ENCODE measurements at regions not wholly inside any gene's neighbourhood (a gene's known extent, or its start where the extent isn't known, plus 50 kb on each side); places are given as distances from the start of the nearest gene placed in this dataset.

DNA sequence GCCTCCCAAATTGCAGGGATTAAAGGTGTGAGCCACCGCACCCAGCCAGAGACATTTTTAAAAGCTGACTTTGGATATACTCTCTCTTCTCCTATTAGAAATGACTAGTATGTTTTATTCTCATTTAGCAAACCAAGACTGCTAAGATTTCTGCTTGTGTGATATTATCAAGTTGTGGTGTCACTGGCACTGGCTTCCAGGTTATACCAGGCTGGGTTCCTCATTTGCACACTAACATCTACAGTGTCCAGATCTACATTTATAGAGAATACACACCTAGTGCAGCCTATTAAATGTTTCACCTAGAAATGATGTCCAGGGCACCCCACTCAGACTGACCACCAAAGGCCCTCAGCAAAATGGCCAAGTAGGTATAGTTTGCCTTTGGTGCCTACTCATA, 49.9 kb upstream of the FOXN2 start:
- no peak for TF ChIP-seq EZH2phosphoT487 (IDR thresholded peaks at IDR 0.05; ENCODE audit: low read depth, severe bottlenecking, unreplicated experiment)
- TF ChIP-seq, protein P1, sequence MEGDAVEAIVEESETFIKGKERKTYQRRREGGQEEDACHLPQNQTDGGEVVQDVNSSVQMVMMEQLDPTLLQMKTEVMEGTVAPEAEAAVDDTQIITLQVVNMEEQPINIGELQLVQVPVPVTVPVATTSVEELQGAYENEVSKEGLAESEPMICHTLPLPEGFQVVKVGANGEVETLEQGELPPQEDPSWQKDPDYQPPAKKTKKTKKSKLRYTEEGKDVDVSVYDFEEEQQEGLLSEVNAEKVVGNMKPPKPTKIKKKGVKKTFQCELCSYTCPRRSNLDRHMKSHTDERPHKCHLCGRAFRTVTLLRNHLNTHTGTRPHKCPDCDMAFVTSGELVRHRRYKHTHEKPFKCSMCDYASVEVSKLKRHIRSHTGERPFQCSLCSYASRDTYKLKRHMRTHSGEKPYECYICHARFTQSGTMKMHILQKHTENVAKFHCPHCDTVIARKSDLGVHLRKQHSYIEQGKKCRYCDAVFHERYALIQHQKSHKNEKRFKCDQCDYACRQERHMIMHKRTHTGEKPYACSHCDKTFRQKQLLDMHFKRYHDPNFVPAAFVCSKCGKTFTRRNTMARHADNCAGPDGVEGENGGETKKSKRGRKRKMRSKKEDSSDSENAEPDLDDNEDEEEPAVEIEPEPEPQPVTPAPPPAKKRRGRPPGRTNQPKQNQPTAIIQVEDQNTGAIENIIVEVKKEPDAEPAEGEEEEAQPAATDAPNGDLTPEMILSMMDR (IDR thresholded peaks at IDR 0.05; ENCODE audit: poor library complexity): no peak

Measured in hepatocyte (in vitro differentiated cells).